SH-SY5Y (cell line): ENCODE measurements at regions not wholly inside any gene's neighbourhood (a gene's known extent, or its start where the extent isn't known, plus 50 kb on each side); places are given as distances from the start of the nearest gene placed in this dataset.

Source experiments
- GATA2 ChIP-seq: IDR thresholded peaks from 2 replicates; pipeline ENCODE4 v1.6.1; 2011; ENCODE audit warnings: mild to moderate bottlenecking, low read depth, low read length
- GATA3 ChIP-seq: IDR thresholded peaks from 2 replicates; pipeline ENCODE4 v1.6.1; 2011; ENCODE audit warnings: low read depth, mild to moderate bottlenecking, low read length, moderate library complexity

GRCh38 chr13:67369895-67370660 lies 139.9 kb upstream of the PCDH9 start:
- TF ChIP-seq GATA2 (no peak), GATA3 (no peak)

GRCh38 chr13:67367399-67367798 lies 137.3 kb upstream of the PCDH9 start:
- TF ChIP-seq GATA3, result no peak
- no peak for TF ChIP-seq GATA2

- TF ChIP-seq GATA3 (no peak), GATA2 (no peak)
Observed at GRCh38 chr13:67366533-67366932, 136.4 kb upstream of the PCDH9 start.

- TF ChIP-seq GATA2 (no peak), GATA3 (no peak)
Observed at GRCh38 chr13:67355812-67356476, 125.8 kb upstream of the PCDH9 start.

- no peak for TF ChIP-seq GATA3
- TF ChIP-seq GATA2, result no peak
Observed at GRCh38 chr13:67353941-67354340, 123.8 kb upstream of the PCDH9 start.

- TF ChIP-seq GATA2 (no peak), GATA3 (no peak)
Observed at GRCh38 chr13:67353031-67353430, 122.9 kb upstream of the PCDH9 start.

- no peak for TF ChIP-seq GATA3
- no peak for TF ChIP-seq GATA2
Observed at GRCh38 chr13:67351909-67352308, 121.8 kb upstream of the PCDH9 start.

- TF ChIP-seq GATA3, result no peak
- TF ChIP-seq GATA2, result no peak
Observed at GRCh38 chr13:67351114-67351513, 121.0 kb upstream of the PCDH9 start.

- TF ChIP-seq GATA2 (no peak), GATA3 (no peak)
Observed at GRCh38 chr13:67343777-67344176, 113.6 kb upstream of the PCDH9 start.

- no peak for TF ChIP-seq GATA3
- TF ChIP-seq GATA2, result no peak
Observed at GRCh38 chr13:67341406-67341805, 111.3 kb upstream of the PCDH9 start.

GRCh38 chr13:67330149-67330548 lies 100.0 kb upstream of the PCDH9 start:
- TF ChIP-seq GATA3, result no peak
- TF ChIP-seq GATA2, result no peak

- TF ChIP-seq GATA2 (no peak), GATA3 (no peak)
Observed at GRCh38 chr13:67328895-67329294, 98.8 kb upstream of the PCDH9 start.

- TF ChIP-seq GATA2 (no peak), GATA3 (no peak)
Observed at GRCh38 chr13:67318860-67319259, 88.7 kb upstream of the PCDH9 start.

GRCh38 chr13:67318398-67318797 lies 88.3 kb upstream of the PCDH9 start:
- TF ChIP-seq GATA2 (no peak), GATA3 (no peak)

GRCh38 chr13:67314405-67314804 lies 84.3 kb upstream of the PCDH9 start:
- TF ChIP-seq GATA2 (no peak), GATA3 (no peak)

- TF ChIP-seq GATA2, result no peak
- no peak for TF ChIP-seq GATA3
Observed at GRCh38 chr13:67308004-67308772, 78.1 kb upstream of the PCDH9 start.

- TF ChIP-seq GATA3 (no peak), GATA2 (no peak)
Observed at GRCh38 chr13:67306742-67307141, 76.6 kb upstream of the PCDH9 start.
